ENCODE measurements at regions not wholly inside any gene's neighbourhood (a gene's known extent, or its start where the extent isn't known, plus 50 kb on each side); places are given as distances from the start of the nearest gene placed in this dataset.

- ATAC-seq (no peak), FAIRE-seq (no peak), DNase-seq (ENCODE audit: low spot score) (no peak)
- 70% methylated on average over 11 of the region's 11 CpGs for WGBS (ENCODE audit: low lambda C conversion rate)
- Histone ChIP-seq H2AFZ (ENCODE audit: low read length) (no peak overlapping the region), H3K4me1 (ENCODE audit: insufficient read depth, low read length) (peaks cover 37% of the 10 kb centered on the region), H3K9me3 (ENCODE audit: low read length) (no peaks in the 10 kb centered on the region), H3K4me2 (ENCODE audit: low read depth, low read length) (no peak overlapping the region), H3K27me3 (ENCODE audit: control insufficient read depth in 1 of 2, insufficient read depth in 2 of 2, low read length in 2 of 2) (no peaks in the 10 kb centered on the region), H3K27ac (ENCODE audit: extremely low read length, insufficient read depth, low read length) (no peak overlapping the region), H3K9ac (ENCODE audit: insufficient read depth, low read depth, low read length) (no peak overlapping the region), H3K36me3 (replicated peaks in 1 of 2; ENCODE audit: control insufficient read depth in 1 of 2, insufficient read depth in 2 of 2, low read length in 2 of 2) (no peaks in the 10 kb centered on the region), H3K79me2 (ENCODE audit: insufficient read depth, low read length) (no peaks in the 10 kb centered on the region), H3K4me3 (replicated peaks in 1 of 3; ENCODE audit: insufficient read depth in 1 of 3, low read depth in 2 of 3, low read length in 3 of 3) (no peak overlapping the region), H4K20me1 (ENCODE audit: insufficient read depth, low read length) (no peaks in the 10 kb centered on the region)
- ChIA-PET CTCF (ENCODE audit: low intra/inter-chr PET ratio, low total read pairs) (no interaction called here), POLR2A (no interaction called here)
- in situ Hi-C loops (cut with HindIII; ENCODE audit: extremely low pct_ligation_motif_present, low pct_unique_long_range_greater_than_20kb), result no loop called here
- no TSS peak for BruUV-seq (replicated peaks)
- intact Hi-C loops (cut with micrococcal nuclease; ENCODE audit: unreplicated experiment), result loop anchor here (10.0 kb wide), 1 partner anchor 207 kb away; the partner anchor contains the start of gene JARID2
- TF ChIP-seq ZBTB3 (CRISPR knock-in tag; IDR thresholded peaks at IDR 0.05; ENCODE audit: borderline replicate concordance, low read depth), result no peak
Measured at GRCh38 chr6:15038013-15038791, 207.7 kb upstream of the JARID2 start.

GRCh38 chr6:15039136-15039535, 206.7 kb upstream of the JARID2 start:
- FAIRE-seq, result no peak
- ATAC-seq, result no peak
- TF ChIP-seq HMG20A (CRISPR knock-in tag; IDR thresholded peaks at IDR 0.05; ENCODE audit: borderline replicate concordance) (no peak), TERF1 (CRISPR knock-in tag; IDR thresholded peaks at IDR 0.05) (no peak), ZFP1 (CRISPR knock-in tag; IDR thresholded peaks at IDR 0.05) (no peak), ZBTB7B (CRISPR knock-in tag; IDR thresholded peaks at IDR 0.05) (no peak), ATF5 (CRISPR knock-in tag; IDR thresholded peaks at IDR 0.05; ENCODE audit: low read depth) (no peak), ZNF576 (CRISPR knock-in tag; IDR thresholded peaks at IDR 0.05) (no peak), ZNF619 (CRISPR knock-in tag; IDR thresholded peaks at IDR 0.05) (no peak), ZNF878 (CRISPR knock-in tag; IDR thresholded peaks at IDR 0.05) (no peak), MAFG (CRISPR knock-in tag; IDR thresholded peaks at IDR 0.05) (no peak), ZBTB21 (CRISPR knock-in tag; IDR thresholded peaks at IDR 0.05) (no peak), MTERF4 (CRISPR knock-in tag; IDR thresholded peaks at IDR 0.05) (no peak), TAF15 (IDR thresholded peaks at IDR 0.05; ENCODE audit: low read depth, low read length, poor library complexity, severe bottlenecking) (no peak), ZNF335 (CRISPR knock-in tag; IDR thresholded peaks at IDR 0.05) (no peak), RXRA (CRISPR knock-in tag; IDR thresholded peaks at IDR 0.05) (no peak), TP53 (CRISPR knock-in tag; conservative IDR thresholded peaks at IDR 0.05) (no peak), SAP130 (CRISPR knock-in tag; IDR thresholded peaks at IDR 0.05; ENCODE audit: low read depth) (no peak)

More at GRCh38 chr6:15039136-15039535, 206.7 kb upstream of the JARID2 start:
- Histone ChIP-seq H3K4me3 (replicated peaks in 1 of 3; ENCODE audit: insufficient read depth in 1 of 3, low read depth in 2 of 3, low read length in 3 of 3) (no peak overlapping the region), H3K9me3 (ENCODE audit: low read length) (no peaks in the 10 kb centered on the region), H2AFZ (ENCODE audit: low read length) (no peak overlapping the region), H3K79me2 (ENCODE audit: insufficient read depth, low read length) (no peaks in the 10 kb centered on the region), H3K27me3 (ENCODE audit: control insufficient read depth in 1 of 2, insufficient read depth in 2 of 2, low read length in 2 of 2) (no peaks in the 10 kb centered on the region), H4K20me1 (ENCODE audit: insufficient read depth, low read length) (no peaks in the 10 kb centered on the region), H3K27ac (ENCODE audit: extremely low read length, insufficient read depth, low read length) (no peak overlapping the region), H3K9ac (ENCODE audit: insufficient read depth, low read depth, low read length) (no peak overlapping the region), H3K4me2 (ENCODE audit: low read depth, low read length) (no peak overlapping the region), H3K4me1 (ENCODE audit: insufficient read depth, low read length) (peaks cover 44% of the 10 kb centered on the region), H3K36me3 (replicated peaks in 1 of 2; ENCODE audit: control insufficient read depth in 1 of 2, insufficient read depth in 2 of 2, low read length in 2 of 2) (no peaks in the 10 kb centered on the region)
- CTCF ChIA-PET (ENCODE audit: low intra/inter-chr PET ratio, low total read pairs), result no interaction called here
- BruUV-seq (replicated peaks), result no TSS peak
- POLR2A ChIA-PET, result no interaction called here
- intact Hi-C loops (cut with micrococcal nuclease; ENCODE audit: unreplicated experiment), result loop anchor here (10.0 kb wide), 1 partner anchor 206 kb away; the partner anchor contains the start of gene JARID2
- in situ Hi-C loops (cut with HindIII; ENCODE audit: extremely low pct_ligation_motif_present, low pct_unique_long_range_greater_than_20kb), result no loop called here
- DNase-seq (ENCODE audit: low spot score), result no peak
- 54% methylated on average over 3 of the region's 3 CpGs for WGBS (ENCODE audit: low lambda C conversion rate)

Measured in HepG2 (cell line).